ENCODE measurements at regions not wholly inside any gene's neighbourhood (a gene's known extent, or its start where the extent isn't known, plus 50 kb on each side); places are given as distances from the start of the nearest gene placed in this dataset.
A peak's percentile ranks its signal among the peaks of the same experiment; 100 is the strongest.

DNA sequence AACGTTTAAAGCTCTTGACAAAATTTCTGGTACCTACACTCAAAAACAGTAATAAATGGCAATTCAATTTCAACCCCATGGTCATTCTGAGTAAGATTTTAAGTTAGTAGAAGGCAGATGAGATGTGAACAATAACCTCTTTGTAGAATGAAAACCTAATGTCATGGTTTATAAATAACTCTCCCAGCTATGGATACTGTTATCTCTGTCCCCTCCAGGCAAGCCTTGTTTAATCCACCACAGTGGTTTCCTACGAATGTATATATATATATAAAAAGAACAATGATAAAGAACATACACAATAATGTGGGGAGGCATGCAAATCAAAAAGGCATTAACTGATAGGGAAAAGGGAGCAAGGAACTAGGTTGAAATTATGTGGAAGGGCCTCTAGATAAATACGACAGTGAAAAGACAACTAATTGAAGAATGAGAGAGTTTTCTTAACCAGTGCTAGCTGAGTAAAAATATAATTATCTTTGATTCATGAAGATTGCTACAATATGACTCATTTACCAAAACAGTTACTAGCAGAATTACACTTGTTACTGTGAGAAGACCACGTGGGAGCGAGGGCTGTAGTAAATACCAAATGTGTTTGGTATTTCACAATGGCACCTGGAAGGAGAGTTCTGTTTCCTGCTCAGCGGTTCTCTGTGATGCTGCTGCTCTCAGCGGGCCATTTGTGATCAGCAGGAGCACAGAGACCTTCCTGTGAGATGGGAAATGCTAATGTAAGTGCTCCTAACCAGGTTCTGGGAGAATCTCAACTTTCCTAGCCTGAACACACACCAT lies 173.7 kb downstream of the MBOAT1 start:
- H3K9me3 Mint-ChIP-seq, result no peaks in the 10 kb centered on the region
- no peak overlapping the region for H3K4me2 ChIP-seq
- no peaks in the 10 kb centered on the region for H3K27me3 Mint-ChIP-seq (ENCODE audit: insufficient read depth, low read depth)
- no peaks in the 10 kb centered on the region for H3K36me3 ChIP-seq
- H4K20me1 ChIP-seq (ENCODE audit: low read depth), result no peaks in the 10 kb centered on the region
- H3K4me3 ChIP-seq, result no peak overlapping the region
- H3K4me1 ChIP-seq, result peaks cover 14% of the 10 kb centered on the region
- TF ChIP-seq EZH2 (IDR thresholded peaks at IDR 0.05), result no peak
- TF ChIP-seq, protein P1, sequence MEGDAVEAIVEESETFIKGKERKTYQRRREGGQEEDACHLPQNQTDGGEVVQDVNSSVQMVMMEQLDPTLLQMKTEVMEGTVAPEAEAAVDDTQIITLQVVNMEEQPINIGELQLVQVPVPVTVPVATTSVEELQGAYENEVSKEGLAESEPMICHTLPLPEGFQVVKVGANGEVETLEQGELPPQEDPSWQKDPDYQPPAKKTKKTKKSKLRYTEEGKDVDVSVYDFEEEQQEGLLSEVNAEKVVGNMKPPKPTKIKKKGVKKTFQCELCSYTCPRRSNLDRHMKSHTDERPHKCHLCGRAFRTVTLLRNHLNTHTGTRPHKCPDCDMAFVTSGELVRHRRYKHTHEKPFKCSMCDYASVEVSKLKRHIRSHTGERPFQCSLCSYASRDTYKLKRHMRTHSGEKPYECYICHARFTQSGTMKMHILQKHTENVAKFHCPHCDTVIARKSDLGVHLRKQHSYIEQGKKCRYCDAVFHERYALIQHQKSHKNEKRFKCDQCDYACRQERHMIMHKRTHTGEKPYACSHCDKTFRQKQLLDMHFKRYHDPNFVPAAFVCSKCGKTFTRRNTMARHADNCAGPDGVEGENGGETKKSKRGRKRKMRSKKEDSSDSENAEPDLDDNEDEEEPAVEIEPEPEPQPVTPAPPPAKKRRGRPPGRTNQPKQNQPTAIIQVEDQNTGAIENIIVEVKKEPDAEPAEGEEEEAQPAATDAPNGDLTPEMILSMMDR (IDR thresholded peaks at IDR 0.05), result no peak
- TF ChIP-seq EZH2phosphoT487 (IDR thresholded peaks at IDR 0.05), result no peak
- H3K27ac Mint-ChIP-seq, result no peak overlapping the region
- H3K4me1 Mint-ChIP-seq, result peaks cover 14% of the 10 kb centered on the region
- H3K4me3 Mint-ChIP-seq, result no peak overlapping the region
- peak overlapping the region; percentile 8 for H2AFZ ChIP-seq (replicated peaks)
- no peaks in the 10 kb centered on the region for H3K79me2 ChIP-seq (ENCODE audit: low read depth)
- no peak overlapping the region for H3K9ac ChIP-seq
- DNase-seq (ENCODE audit: low spot score), result no peak
- no peak overlapping the region for H3K27ac ChIP-seq
- H3K36me3 Mint-ChIP-seq, result no peaks in the 10 kb centered on the region
- H3F3A ChIP-seq (ENCODE audit: low read depth), result no peaks in the 10 kb centered on the region
- no peaks in the 10 kb centered on the region for H3K27me3 ChIP-seq
- H3K9me3 ChIP-seq (ENCODE audit: low read depth), result no peaks in the 10 kb centered on the region

DNA sequence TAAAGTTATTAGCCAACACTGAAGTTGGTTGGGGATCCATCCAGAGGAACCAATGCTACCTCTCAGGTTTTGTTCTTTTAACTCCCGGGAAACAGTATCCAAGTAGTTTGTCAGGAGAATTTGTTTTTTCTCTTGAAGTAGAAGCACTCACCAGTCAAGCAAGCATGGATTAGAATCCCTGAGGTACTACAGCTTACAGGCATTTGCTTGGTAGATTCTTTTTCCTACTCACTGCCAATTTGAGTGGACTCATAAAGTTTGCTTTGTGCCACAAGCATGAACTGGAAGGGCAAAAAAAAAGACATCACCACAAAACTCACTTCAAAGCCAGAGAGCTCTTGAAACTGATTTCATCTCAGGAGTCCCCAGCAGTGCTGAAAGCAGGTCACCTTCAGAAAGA lies 167.4 kb downstream of the MBOAT1 start:
- Histone ChIP-seq H3K4me2 (no peak overlapping the region), H3K27me3 (no peaks in the 10 kb centered on the region), H3K9me3 (ENCODE audit: low read depth) (no peaks in the 10 kb centered on the region), H3K27ac (no peak overlapping the region), H3K36me3 (no peaks in the 10 kb centered on the region), H3K4me3 (no peak overlapping the region), H2AFZ (replicated peaks) (no peak overlapping the region), H3K9ac (no peak overlapping the region), H3K79me2 (ENCODE audit: low read depth) (no peaks in the 10 kb centered on the region), H4K20me1 (ENCODE audit: low read depth) (no peaks in the 10 kb centered on the region), H3K4me1 (no peaks in the 10 kb centered on the region), H3F3A (ENCODE audit: low read depth) (no peaks in the 10 kb centered on the region)
- no peak for DNase-seq (ENCODE audit: low spot score)
- Mint-ChIP-seq H3K27me3 (ENCODE audit: insufficient read depth, low read depth) (peaks cover 5% of the 10 kb centered on the region), H3K9me3 (no peaks in the 10 kb centered on the region), H3K36me3 (no peaks in the 10 kb centered on the region), H3K27ac (no peak overlapping the region), H3K4me1 (no peaks in the 10 kb centered on the region), H3K4me3 (no peak overlapping the region)
- TF ChIP-seq, protein P1 (IDR thresholded peaks at IDR 0.05), result no peak
